Right ventricle myocardium inferior (tissue), 1 donor: ENCODE measurements at regions not wholly inside any gene's neighbourhood (a gene's known extent, or its start where the extent isn't known, plus 50 kb on each side); places are given as distances from the start of the nearest gene placed in this dataset.

Source experiments
- ATAC-seq: fragments of 200-7000 bp; cut with Tn5 transposase; one replicate; pipeline ENCODE4 v1.9.1; 2020; ENCODE audit warnings: mild to moderate bottlenecking, moderate library complexity
- DNase-seq: peaks from one replicate; pipeline ENCODE4 v3.0.0; 2021; ENCODE audit errors: missing footprints
- intact Hi-C: fragments of 100-400 bp; cut with DNase I; formaldehyde crosslinking; loops from one replicate; pipeline ENCODE4 v1.11.0; 2022
- donor health status: DM: no; HTN: yes; CAD: no; lungs with severe emphysema.

DNA sequence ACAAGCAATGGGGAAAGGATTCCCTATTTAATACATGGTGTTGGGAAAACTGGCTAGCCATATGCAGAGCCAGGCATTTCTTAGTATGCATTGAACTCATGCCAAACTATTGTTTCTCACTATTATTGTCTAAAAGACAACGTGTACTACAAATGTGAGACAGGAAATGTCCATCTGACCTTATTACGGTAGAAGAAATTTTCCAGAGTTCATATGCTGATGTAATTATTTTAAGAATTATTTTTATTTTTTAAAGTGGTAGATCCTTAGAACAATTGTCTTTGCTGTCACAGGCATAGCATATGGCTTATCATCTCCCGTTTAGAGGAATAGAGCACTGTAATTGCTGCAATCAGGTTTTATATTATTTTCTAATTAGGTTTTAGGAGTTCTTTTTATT, 75.2 kb upstream of the S1PR1 start:
- no peak for DNase-seq
- intact Hi-C loops, result loop anchor here (5.0 kb wide), 1 partner anchor 76 kb away; the partner anchor contains the start of gene S1PR1
- no peak for ATAC-seq

DNA sequence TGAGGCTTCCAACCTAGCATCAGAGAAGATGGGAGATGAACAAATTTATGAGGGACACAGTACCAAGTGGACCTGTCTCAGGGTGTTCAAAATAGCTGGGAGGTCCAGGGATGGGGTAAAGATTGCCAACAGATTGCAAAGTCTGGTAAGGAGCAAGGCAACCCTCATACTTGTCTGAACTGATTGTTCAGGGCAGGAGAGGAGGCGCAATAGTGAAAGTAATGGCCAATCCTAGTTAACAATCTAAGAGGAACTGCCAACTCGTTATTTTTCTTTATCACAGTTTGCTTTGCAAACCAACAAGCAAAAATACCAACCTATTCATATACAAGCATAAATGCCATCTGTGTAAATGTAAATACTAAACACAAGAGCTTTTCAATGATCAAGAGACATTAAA, 78.4 kb upstream of the S1PR1 start:
- DNase-seq, result no peak
- ATAC-seq, result no peak
- intact Hi-C loops, result no loop called here

DNA sequence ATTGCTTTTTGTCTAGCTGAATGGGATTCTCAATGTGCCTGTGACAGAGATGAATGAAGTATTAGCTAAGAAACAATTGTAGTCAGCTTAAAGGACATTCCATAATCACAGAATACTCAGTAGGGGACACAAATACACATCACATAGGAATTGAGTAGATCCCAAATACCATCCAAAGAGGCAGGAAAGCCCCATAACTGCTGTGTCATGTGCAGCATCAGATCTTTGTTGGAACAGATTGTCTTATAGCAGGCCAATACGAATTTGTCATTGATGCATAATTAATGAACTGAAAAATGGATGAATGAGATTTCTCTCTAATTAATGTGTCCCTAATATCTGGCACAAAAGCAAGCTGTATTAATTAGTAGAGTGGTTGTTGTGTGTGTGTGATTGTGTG, 82.3 kb upstream of the S1PR1 start:
- intact Hi-C loops, result no loop called here
- no peak for DNase-seq
- no peak for ATAC-seq

DNA sequence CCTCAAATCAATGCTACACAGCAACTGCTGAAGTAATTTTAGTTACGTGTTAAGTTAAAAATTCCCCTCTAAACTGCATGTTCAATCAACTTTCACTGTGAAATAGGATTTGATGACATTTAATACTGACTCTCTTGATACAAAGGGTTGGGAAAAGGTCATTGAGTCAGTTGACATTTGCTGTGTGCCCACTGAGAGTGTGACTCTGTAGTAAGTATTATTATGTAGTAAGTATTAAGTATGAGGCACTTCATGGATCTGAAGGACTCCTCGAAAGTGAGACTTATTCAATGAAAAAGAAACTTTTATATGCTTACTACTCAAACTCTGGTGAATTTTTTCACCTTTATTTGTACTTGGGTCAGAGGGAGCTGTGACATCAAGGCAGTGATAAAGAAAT, 83.1 kb upstream of the S1PR1 start:
- DNase-seq, result no peak
- intact Hi-C loops, result no loop called here
- ATAC-seq, result no peak

DNA sequence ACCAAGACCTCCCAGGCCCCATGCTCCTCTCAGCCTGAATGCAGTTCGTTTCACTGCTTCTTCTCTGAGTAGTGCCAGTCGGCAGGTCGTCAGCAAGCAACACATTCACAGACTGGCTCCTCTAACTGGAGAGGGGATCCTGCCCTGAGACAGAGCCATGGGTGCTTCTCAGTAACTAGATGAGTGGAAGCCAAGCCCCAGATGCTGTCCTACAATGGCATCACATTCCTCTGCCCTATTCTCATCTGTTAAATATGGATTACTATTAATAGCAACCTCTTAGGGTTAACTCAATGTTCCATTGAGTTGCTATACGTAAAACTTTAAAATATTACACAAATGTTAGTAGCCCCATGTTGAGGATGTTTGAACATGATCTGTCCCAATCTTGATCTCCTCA, 84.2 kb upstream of the S1PR1 start:
- no peak for DNase-seq
- intact Hi-C loops, result no loop called here
- no peak for ATAC-seq

DNA sequence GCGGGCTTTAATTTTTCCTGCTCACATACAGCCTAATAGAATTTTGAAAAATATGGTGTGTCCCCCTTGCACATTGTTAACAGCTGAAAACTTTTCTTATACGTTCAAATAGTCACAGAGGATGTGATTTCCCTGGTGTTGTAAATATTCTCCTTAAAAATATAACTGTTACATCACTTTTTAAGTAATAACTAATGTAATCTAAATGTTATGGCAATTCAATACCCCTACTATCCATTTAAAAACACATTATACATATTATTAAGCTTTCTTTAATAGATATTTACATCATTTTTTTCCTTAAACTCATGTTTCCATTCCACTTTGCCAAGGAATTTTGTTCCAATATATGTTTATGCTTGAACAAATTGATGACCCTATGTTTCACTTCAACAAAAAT, 85.5 kb upstream of the S1PR1 start:
- DNase-seq (no peak), ATAC-seq (no peak)
- intact Hi-C loops, result no loop called here

DNA sequence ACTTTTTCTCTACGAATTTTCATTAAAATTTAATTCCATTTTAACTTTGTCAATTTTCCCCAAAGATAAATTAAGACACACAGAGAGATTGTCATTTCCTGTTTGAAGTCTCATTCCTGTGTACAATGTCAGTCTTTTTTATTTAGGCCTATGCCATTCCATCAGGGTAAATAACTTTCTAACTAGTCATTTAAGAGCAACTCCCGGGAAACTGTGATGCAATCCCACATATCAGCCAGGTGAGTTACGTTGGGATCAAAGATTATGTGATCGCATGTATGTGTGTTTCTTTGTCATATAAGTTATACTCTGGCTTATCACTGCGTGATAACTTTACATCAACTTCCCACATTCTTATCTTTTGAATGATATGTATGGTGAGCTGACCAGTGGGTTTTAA, 86.1 kb upstream of the S1PR1 start:
- ATAC-seq (no peak), DNase-seq (no peak)
- intact Hi-C loops, result no loop called here

DNA sequence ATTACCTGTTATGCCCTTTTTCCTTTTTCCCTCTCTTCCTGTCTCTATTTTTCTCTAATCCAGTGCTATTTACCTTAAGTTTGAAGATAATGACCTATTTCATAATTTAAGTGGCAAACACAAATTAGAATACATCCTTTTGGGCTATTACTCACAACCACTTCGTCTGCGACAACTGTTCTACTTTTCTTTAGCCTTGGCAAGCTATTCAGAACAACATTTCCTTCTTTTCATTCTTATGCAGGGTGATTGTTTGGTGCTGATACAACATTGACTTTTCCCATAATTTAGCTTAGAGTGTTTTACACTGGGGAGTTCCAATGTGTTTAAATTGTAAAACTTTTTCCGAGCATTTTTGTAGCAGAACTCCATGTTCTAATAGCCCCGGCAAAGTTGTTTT, 86.6 kb upstream of the S1PR1 start:
- intact Hi-C loops, result no loop called here
- DNase-seq (no peak), ATAC-seq (no peak)

DNA sequence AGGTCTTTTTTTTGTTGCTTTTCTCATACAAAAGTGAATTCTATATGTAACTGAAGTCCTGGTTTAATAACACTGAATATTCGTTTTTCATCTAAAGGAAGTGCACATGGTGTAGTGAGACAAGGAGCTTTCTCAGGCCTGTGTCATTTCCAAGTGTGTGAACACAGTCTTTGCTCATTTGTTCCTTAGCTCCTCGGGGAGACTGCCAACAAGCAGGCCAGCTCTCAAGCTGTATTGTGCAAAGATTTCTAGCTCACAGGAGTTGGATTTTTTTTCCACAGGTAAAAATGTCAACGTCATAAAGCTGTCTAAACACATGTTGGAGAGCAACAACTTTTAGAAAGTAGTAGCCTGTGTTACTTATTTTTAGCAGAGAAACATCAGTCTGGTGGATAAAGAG, 87.8 kb upstream of the S1PR1 start:
- intact Hi-C loops, result no loop called here
- DNase-seq (no peak), ATAC-seq (no peak)

DNA sequence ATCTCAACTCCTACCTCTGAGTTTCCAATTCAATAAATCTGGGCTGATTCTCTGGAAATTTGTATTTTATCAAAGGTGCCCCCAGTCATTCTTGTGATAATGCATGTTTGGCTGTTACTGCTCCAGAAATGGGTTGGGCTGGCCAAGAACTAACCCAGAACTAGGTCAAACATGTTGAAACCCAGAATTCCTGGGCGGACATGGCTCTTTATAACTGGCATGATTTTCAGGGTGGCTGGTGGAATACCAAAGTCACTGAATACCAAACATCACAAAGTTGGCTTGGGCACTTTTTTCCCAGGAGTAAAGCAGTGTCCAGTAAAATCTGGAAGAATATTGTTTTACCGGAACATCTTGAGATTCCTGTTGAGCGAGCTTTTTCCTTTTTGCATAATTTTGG, 89.4 kb upstream of the S1PR1 start:
- ATAC-seq (no peak), DNase-seq (no peak)
- intact Hi-C loops, result no loop called here

DNA sequence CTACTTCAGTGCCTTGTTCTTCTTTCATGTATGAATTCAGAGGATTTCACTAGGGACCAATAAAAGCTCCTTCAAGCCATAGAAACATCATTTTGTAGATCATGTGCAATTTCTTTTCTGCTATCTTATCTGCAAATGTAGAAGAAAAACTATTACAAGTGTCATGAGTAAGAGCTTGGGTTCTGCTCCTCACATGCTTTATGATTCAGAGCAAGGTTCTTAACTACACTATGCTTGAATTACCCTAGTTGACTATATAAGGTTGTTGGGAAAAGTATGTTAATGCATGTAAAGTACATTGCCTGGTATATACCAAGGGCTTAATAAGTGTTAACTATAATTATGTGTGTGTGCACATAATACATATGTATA, 91.4 kb upstream of the S1PR1 start:
- no peak for ATAC-seq
- intact Hi-C loops, result no loop called here

DNA sequence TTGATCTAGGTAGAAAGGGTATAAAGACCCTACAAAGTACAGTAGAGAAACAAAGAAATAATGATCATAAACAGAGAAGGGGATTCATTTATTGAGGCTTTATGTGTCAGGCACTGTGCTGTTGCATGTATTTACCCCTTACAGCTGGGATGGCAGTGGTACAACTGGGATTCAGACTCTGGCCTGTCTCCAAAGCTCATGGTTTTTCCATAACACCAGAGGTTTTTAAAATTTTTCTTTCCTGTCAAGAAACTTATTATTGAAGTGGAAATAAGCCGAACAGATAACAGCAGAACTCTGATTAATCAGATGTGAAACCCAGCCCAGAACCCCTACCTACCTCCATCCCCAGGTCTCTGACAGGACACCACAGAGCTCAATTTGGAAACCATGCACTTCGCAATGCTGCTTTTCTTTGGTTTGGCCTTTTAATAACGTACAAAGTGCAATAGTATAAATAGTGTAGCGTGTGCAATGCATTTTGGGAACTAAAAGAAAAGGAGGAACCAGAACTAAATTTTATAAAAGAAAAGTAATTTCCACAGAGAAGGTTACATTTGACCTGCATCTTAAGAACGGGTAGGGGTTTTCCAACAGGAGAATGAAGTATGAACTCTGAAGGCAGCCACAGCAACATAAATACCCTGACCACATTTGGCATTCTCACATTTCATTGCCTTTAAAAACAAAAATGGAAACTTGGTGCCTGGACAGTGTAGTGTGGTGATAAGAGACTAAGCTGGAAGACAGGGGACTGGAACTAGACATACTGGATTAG, 92.0 kb upstream of the S1PR1 start:
- intact Hi-C loops, result no loop called here
- ATAC-seq, result no peak
- no peak for DNase-seq

More for the DNA sequence above, 91.4 kb upstream of the S1PR1 start:
- no peak for DNase-seq

DNA sequence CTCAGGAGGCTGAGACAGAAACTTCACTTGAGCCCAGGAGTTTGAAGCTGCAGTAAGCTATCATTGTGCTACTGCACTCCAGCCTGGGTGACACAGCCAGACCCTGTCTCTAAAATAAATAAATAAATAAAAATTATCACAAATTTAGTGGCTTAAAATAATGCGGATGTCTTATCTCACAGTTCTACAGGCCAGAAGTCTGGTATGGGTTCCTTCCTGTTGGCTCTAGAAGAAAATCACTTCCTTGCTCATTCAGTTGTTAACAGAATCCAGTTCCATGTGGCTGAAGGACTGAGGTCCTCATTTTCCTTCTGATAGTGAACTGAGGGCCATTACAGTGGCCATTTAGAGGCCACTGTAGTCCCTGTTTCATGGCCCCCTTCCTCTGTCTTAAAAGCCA, 94.6 kb upstream of the S1PR1 start:
- intact Hi-C loops, result no loop called here
- ATAC-seq (no peak), DNase-seq (no peak)

DNA sequence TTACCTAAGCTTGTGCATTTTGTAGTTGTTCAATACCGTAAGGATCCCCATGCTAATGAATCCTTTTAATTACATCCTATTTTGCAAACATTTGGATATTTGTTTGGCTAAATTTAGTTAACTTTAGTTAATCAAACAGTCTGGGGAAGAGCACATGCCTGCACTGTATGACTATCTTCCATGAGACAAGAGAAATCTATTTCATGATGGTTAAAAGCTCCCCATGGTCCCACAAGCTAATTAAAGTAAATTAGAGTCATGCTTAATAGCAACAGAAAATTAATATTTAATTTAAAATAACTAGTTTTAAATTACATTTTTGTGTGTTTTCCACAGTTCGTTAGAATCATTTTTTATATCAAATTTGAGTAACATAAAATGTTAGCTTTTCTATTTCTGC, 95.4 kb upstream of the S1PR1 start:
- no peak for ATAC-seq
- intact Hi-C loops, result no loop called here
- DNase-seq, result no peak

DNA sequence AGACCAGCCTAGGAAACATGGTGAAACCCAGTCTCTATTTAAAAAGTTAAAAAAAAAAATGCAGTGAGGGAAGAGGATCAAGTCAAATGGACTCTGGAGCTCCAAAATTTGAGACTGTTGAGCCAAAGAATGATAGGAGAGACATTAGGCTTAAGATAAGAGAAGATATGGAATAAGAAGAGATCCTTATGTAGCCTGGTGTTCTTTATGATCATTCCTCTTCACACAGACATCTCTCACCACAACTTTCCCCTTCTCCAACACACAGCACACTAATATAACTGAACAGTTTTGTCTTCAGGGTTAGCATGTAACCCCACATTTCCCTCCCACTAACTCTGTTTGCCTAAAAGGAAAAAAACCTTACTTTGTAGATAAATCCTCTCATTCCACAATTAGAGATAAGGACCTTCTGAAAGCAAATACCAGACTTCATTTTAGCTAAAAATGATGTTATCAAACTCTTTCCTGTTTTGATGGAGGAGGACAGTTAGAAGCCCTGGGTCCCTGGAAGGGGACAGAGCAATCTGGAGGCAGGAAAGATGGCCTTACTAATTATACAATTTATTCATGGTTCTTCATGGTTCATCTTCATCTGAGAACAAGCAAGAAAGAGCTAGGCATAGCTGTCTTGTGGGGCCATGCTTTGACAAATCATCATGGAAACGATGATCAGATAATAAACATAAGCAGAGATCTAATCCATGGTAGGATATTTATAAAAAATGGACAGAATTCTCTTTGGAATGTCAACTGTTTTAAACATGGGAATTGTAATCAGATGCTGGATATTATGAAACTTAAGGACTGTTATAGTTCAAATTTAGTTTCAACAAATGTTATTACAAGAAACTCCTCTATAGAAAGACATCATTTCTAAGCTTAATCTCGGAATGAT, 96.7 kb upstream of the S1PR1 start:
- ATAC-seq, result no peak
- DNase-seq, result no peak
- intact Hi-C loops, result loop anchor here (10.0 kb wide), 1 partner anchor 205 kb away; no protein-coding TSS in a partner anchor

DNA sequence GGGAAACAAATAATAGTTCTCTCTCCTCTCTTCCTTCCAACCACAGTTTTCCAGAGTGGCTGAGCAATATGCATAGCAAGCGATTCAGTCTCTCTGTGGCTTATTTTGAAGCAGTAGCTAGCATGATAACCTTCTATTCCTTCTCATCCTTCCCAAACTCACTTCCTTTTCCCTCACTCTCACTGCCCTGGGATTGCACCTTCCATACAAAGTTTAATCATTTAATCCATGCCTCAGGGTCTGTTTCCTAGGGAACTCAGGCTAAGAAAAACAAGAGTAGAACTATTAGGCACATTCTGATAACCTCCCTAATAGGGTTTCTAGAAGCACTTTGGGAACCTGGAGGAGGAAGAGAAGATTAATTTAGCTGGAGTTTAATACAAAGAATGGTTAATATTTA, 97.7 kb upstream of the S1PR1 start:
- intact Hi-C loops, result loop anchor here (10.0 kb wide), 1 partner anchor 204 kb away; no protein-coding TSS in a partner anchor
- no peak for DNase-seq
- ATAC-seq, result no peak

DNA sequence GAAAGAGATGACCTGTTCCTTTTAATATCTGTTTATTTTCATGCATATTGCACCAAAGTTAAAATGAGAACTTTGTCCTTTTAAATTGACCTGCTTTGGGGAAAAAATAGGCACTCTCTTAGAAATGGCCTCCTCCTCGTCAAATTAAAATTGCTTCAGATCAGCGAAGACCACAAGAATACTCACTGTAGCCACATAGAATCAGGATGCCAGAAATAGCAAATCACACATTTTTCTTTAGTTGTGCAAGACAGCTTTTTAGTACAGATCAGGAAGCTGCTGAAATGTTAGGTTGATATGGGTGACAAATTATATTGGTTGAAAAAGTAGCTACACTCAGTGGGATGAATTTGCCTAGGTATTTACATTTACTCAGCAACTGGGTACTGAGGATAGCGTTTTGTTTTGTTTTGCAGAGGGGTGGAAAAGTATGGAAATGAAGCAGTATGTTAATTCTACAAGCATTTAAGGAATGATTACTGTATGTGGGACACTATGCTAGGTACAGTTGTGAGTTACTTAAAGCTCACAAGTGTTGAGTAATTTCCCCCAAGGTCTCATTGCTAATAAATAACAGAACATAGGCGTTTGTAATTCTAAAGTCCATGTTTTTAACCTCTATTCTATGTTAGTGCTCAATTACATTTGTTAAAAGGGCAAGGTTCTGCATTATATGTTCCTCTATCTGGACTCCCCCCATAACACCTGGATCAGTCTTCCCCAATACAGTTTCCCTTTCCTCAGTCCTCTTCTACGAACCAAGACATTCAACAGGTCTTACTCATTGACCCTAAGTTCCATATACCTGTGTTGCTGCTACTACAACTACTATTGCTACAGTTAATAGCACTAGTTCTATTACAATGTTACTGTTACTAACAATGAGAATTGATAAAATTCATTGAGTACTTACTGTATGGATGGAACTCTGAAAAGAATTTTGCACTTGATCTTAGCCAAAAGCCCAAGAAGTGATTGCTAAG, 99.4 kb upstream of the S1PR1 start:
- intact Hi-C loops, result loop anchor here (2.0 to 10.0 kb wide), 3 partner anchors 101 to 203 kb away; no protein-coding TSS in a partner anchor
- DNase-seq, result no peak
- no peak for ATAC-seq

DNA sequence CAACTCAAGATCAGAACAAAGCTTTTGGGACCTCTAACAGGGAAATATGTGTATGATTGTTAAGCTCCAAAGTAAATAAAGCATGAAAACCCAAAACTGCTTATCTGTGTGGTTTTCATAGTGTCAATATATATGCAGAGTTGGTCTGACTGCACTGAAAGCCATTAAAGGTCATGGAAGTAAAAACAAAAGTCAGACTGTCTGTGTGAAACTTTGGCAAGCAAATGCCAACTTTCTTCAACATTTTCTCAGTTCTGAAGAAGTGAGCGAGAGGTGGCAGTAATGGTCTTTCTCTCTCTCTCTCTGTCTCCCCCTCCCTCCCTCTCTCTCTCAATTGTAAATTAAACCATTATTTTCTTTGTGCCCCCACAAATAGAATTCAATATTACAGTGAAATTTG, 100.1 kb upstream of the S1PR1 start:
- intact Hi-C loops, result loop anchor here (2.0 to 10.0 kb wide), 3 partner anchors 102 to 202 kb away; no protein-coding TSS in a partner anchor
- DNase-seq, result no peak
- no peak for ATAC-seq

DNA sequence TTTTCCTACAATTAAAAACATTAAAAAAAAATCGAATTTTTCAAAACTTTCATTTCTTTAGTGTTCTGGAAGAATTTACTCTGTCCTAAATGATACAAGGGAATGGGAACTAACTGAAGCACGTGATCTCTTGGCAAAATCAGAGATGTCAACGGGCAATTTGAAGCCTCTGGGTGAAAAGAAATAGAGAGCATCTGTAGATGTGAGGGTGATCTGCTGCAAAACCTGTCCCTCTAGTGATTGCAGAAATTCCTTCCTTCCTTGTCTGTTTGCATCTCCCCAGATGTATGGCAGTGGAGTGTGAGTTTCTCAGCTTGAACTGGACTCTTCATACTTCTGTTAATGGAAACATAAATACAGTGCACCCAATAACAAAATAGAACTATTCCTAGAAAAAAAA, 100.5 kb upstream of the S1PR1 start:
- DNase-seq (no peak), ATAC-seq (no peak)
- intact Hi-C loops, result loop anchor here (2.0 to 10.0 kb wide), 3 partner anchors 103 to 201 kb away; no protein-coding TSS in a partner anchor
